K562 (cell line): ENCODE measurements at regions not wholly inside any gene's neighbourhood (a gene's known extent, or its start where the extent isn't known, plus 50 kb on each side); places are given as distances from the start of the nearest gene placed in this dataset.

Experiments used
- ATAC-seq: fragments of 200-7000 bp; cut with Tn5 transposase; 3 replicates; pipeline ENCODE4 v1.9.1; 2020; ENCODE audit warnings: moderate library complexity
- BruUV-seq: library from RNA; stranded (reverse); fragments of 400-500 nt; replicated peaks from 2 replicates; lab custom pipeline; 2021; lab: Mats Ljungman, UMichigan
- CTCF ChIA-PET: fragments of 300-600 bp; formaldehyde crosslinking; extraction: SDS; loops from one replicate; lab custom pipeline; 2021; ENCODE audit warnings: low intra/inter-chr PET ratio; lab: Yijun Ruan, JAX
- POLR2A ChIA-PET: fragments of 300-600, 350-650 bp; sonication (Branson Sonifier 250); formaldehyde crosslinking; extraction: SDS; loops from one replicate; lab custom pipeline; 2021; ENCODE audit warnings: antibody characterized with exemption, inconsistent platforms; lab: Yijun Ruan, JAX
- DNase-seq, 4 experiments: peaks; one replicate each; pipeline versions ENCODE4 v3.0.0 to v3.0.0-alpha.2; 2011 to 2018; ENCODE audit warnings: low spot score in 3 of 4, mixed read lengths in 3 of 4; ENCODE audit errors: extremely low read depth in 1 of 4
- FAIRE-seq: peaks from 2 replicates; lab custom pipeline; 2011; peaks lifted over from hg19 to GRCh38; lab: Jason Lieb, UNC
- H2AFZ ChIP-seq: 2 replicates; pipeline ENCODE4 v1.6.0; 2011; ENCODE audit warnings: low read depth, low read length, control low read depth, inconsistent platforms
- H3K27ac ChIP-seq: fragments of 200-600 bp; 3 replicates; pipeline ENCODE4 v1.8.0; 2011; ENCODE audit warnings: low read depth, mild to moderate bottlenecking, control low read depth, inconsistent platforms, low read length, moderate library complexity, mixed read lengths; ENCODE audit errors: extremely low read depth
- H3K27me3 ChIP-seq, 2 experiments: fragments of 300-600 bp in 1 of 2; 2 replicates in 1 of 2; 3 replicates in 1 of 2; pipeline versions ENCODE4 v1.6.0 to v1.8.0; 2011; ENCODE audit warnings: inconsistent platforms in 2 of 2, low read length in 2 of 2, mild to moderate bottlenecking in 1 of 2, mixed read lengths in 1 of 2, moderate library complexity in 1 of 2; ENCODE audit not compliant: control insufficient read depth in 2 of 2, insufficient read depth in 2 of 2
- H3K36me3 ChIP-seq: fragments of 300-600 bp; 3 replicates; pipeline ENCODE4 v1.8.0; 2011; ENCODE audit warnings: mild to moderate bottlenecking, low read length, inconsistent platforms; ENCODE audit not compliant: control insufficient read depth, insufficient read depth
- H3K4me1 ChIP-seq, 2 experiments: fragments of 200-600 bp in 1 of 2; replicated peaks in 1 of 2; 2 replicates in 1 of 2; 3 replicates in 1 of 2; pipeline versions ENCODE4 v1.5.1 to v1.8.0; 2011; ENCODE audit warnings: inconsistent platforms in 2 of 2, low read length in 2 of 2, mild to moderate bottlenecking in 1 of 2, mixed read lengths in 1 of 2, moderate library complexity in 1 of 2; ENCODE audit not compliant: control insufficient read depth in 2 of 2, insufficient read depth in 2 of 2
- H3K4me2 ChIP-seq: 2 replicates; pipeline ENCODE4 v1.6.1; 2011; ENCODE audit warnings: low read length, control low read depth, inconsistent platforms, mixed read lengths; ENCODE audit not compliant: insufficient read depth
- H3K4me3 ChIP-seq: fragments of 200-600 bp; sonication (generic), shearing (Covaris generic); 2 replicates; pipeline ENCODE4 v1.5.1; 2016; ENCODE audit warnings: control low read depth, inconsistent platforms
- H3K79me2 ChIP-seq: fragments of 200-600 bp; 3 replicates; pipeline ENCODE4 v1.8.0; 2011; ENCODE audit warnings: low read length, inconsistent platforms; ENCODE audit not compliant: control insufficient read depth, insufficient read depth
- H3K9ac ChIP-seq, 2 experiments: 2 replicates each; pipeline versions ENCODE4 v1.6.0 to v1.6.1; 2011; ENCODE audit warnings: low read depth in 2 of 2, low read length in 2 of 2, control low read depth in 1 of 2, inconsistent platforms in 1 of 2, mild to moderate bottlenecking in 1 of 2, mixed read lengths in 1 of 2; ENCODE audit not compliant: insufficient read depth in 1 of 2
- H3K9me1 ChIP-seq: one replicate; pipeline ENCODE4 v1.6.0; 2011; ENCODE audit warnings: inconsistent platforms, mild to moderate bottlenecking, low read length, moderate library complexity; ENCODE audit not compliant: control insufficient read depth, insufficient read depth
- H3K9me3 ChIP-seq: replicated peaks from 2 replicates; pipeline ENCODE4 v1.5.1; 2011; ENCODE audit warnings: low read depth, low read length, inconsistent platforms; ENCODE audit not compliant: control insufficient read depth, insufficient read depth
- H4K20me1 ChIP-seq: replicated peaks from 2 replicates; pipeline ENCODE4 v1.6.1; 2011; ENCODE audit warnings: low read length, inconsistent platforms, mixed read lengths; ENCODE audit not compliant: control insufficient read depth, insufficient read depth
- HDAC8 ChIP-seq: fragments of 450-650 bp; IDR thresholded peaks from 2 replicates; pipeline ENCODE4 v1.6.1; 2016; ENCODE audit warnings: mild to moderate bottlenecking, missing genetic modification characterization, moderate library complexity, missing compliant biosample characterization
- MEIS2 ChIP-seq: fragments of 450-650 bp; IDR thresholded peaks from 2 replicates; pipeline ENCODE4 v1.6.1; 2014; ENCODE audit warnings: mild to moderate bottlenecking; ENCODE audit not compliant: partially characterized antibody
- YBX1 ChIP-seq: fragments of 450-650 bp; IDR thresholded peaks from 2 replicates; pipeline ENCODE4 v1.7.1; 2016; ENCODE audit warnings: mild to moderate bottlenecking
- ZNF3 ChIP-seq: fragments of 250-450 bp; sonication (Bioruptor Pico); IDR thresholded peaks from 2 replicates; pipeline ENCODE4 v1.5.0; 2021; ENCODE audit warnings: mild to moderate bottlenecking, moderate library complexity
- WGBS: fragments of 100-300 bp; shearing (Covaris generic); methylation state at CpG from one replicate; pipeline ENCODE4 v1.1.6; 2016; ENCODE audit warnings: low coverage, mixed read lengths; ENCODE audit not compliant: insufficient coverage; ENCODE audit errors: missing lambda C conversion rate; 5-methylcytosine and 5-hydroxymethylcytosine counted together
- in situ Hi-C: fragments of 300-500 bp; cut with MboI; formaldehyde crosslinking; loops from 4 replicates; pipeline ENCODE4 v1.15.0; 2018; ENCODE audit warnings: inconsistent platforms, mixed read lengths
- intact Hi-C: fragments of 100-400 bp; cut with micrococcal nuclease; formaldehyde crosslinking; loops from 2 replicates; pipeline ENCODE4 v1.14.2; 2022
- TF ChIP-seq, protein P1 (sequence below): IDR thresholded peaks from 2 replicates; pipeline ENCODE4 v1.6.1; 2012; ENCODE audit warnings: low read depth, low read length, improper control_type of control experiment, borderline replicate concordance
- TF ChIP-seq, protein P2 (sequence below): fragments of 450-650 bp; IDR thresholded peaks from 2 replicates; pipeline ENCODE4 v1.6.1; 2017; ENCODE audit warnings: antibody characterized with exemption
- TF ChIP-seq, protein P3 (sequence below): fragments of 450-650 bp; formaldehyde crosslinking; IDR thresholded peaks from 2 replicates; pipeline ENCODE4 v1.4.0; 2022; ENCODE audit warnings: missing genetic modification characterization

DNA sequence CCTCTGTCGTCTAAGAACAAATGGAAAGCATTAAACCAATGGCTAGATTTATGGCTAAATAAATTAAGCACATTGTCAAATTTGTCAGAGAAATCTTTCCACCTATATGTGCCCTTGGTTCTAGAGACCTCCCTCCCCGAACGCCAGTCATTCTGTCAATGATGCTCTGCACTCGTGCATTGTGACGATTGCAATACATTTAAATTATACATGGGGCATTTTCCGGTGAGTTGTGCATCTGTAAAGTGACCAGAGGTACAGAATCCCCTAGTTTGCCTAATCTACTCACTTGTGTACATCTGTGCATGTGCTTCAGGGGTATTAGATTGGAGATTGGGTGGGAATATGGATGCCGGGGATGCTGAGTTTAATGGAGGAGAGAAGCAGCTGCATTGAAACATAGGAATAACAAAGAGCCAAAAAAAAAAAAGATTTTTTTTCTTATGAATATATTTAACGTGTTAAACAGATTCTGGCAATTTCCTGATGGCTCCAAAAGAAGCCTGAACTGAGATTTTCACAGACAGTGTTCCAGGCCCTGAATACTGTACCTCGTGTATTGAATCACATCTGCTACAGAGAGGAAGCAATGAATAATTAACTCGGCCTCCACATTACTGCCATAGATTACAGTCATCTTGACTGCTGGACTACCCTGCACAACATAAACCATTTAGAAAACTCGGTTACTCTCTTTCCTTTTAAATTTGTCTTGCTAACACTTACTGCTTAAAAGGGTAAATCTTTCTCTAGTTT lies 149.0 kb upstream of the C1orf87 start:
- FAIRE-seq: no peak
- H2AFZ ChIP-seq: no peak overlapping the region
- POLR2A ChIA-PET: no interaction called here
- H3K9me1 ChIP-seq: no peaks in the 10 kb centered on the region
- H3K79me2 ChIP-seq: no peaks in the 10 kb centered on the region
- in situ Hi-C loops (no loop called here), intact Hi-C loops (no loop called here)
- H3K36me3 ChIP-seq: no peaks in the 10 kb centered on the region
- H3K4me1 ChIP-seq: no peaks in the 10 kb centered on the region
- no peaks in the 10 kb centered on the region for H3K27me3 ChIP-seq
- ATAC-seq: no peak
- no peaks in the 10 kb centered on the region for H3K9me3 ChIP-seq
- TF ChIP-seq HDAC8 (tag): no peak
- TF ChIP-seq, protein P1, sequence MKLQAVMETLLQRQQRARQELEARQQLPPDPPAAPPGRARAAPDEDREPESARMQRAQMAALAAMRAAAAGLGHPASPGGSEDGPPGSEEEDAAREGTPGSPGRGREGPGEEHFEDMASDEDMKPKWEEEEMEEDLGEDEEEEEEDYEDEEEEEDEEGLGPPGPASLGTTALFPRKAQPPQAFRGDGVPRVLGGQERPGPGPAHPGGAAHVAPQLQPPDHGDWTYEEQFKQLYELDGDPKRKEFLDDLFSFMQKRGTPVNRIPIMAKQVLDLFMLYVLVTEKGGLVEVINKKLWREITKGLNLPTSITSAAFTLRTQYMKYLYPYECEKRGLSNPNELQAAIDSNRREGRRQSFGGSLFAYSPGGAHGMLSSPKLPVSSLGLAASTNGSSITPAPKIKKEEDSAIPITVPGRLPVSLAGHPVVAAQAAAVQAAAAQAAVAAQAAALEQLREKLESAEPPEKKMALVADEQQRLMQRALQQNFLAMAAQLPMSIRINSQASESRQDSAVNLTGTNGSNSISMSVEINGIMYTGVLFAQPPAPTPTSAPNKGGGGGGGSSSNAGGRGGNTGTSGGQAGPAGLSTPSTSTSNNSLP: no peak
- TF ChIP-seq, protein P2, sequence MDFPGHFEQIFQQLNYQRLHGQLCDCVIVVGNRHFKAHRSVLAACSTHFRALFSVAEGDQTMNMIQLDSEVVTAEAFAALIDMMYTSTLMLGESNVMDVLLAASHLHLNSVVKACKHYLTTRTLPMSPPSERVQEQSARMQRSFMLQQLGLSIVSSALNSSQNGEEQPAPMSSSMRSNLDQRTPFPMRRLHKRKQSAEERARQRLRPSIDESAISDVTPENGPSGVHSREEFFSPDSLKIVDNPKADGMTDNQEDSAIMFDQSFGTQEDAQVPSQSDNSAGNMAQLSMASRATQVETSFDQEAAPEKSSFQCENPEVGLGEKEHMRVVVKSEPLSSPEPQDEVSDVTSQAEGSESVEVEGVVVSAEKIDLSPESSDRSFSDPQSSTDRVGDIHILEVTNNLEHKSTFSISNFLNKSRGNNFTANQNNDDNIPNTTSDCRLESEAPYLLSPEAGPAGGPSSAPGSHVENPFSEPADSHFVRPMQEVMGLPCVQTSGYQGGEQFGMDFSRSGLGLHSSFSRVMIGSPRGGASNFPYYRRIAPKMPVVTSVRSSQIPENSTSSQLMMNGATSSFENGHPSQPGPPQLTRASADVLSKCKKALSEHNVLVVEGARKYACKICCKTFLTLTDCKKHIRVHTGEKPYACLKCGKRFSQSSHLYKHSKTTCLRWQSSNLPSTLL: no peak
- no peak for TF ChIP-seq YBX1
- TF ChIP-seq, protein P3, sequence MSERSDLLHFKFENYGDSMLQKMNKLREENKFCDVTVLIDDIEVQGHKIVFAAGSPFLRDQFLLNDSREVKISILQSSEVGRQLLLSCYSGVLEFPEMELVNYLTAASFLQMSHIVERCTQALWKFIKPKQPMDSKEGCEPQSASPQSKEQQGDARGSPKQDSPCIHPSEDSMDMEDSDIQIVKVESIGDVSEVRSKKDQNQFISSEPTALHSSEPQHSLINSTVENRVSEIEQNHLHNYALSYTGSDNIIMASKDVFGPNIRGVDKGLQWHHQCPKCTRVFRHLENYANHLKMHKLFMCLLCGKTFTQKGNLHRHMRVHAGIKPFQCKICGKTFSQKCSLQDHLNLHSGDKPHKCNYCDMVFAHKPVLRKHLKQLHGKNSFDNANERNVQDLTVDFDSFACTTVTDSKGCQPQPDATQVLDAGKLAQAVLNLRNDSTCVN (CRISPR knock-in tag): no peak
- no peak for TF ChIP-seq ZNF3 (CRISPR knock-in tag)
- no peak for TF ChIP-seq MEIS2
- TF ChIP-seq, all 486 proteins: peak for 0
- WGBS: 1% methylated on average over 11 of the region's 11 CpGs
- no peak overlapping the region for H3K9ac ChIP-seq
- CTCF ChIA-PET: no interaction called here
- no peak overlapping the region for H3K4me2 ChIP-seq
- no peaks in the 10 kb centered on the region for H4K20me1 ChIP-seq
- no peak for DNase-seq
- H3K27ac ChIP-seq: no peak overlapping the region
- H3K4me3 ChIP-seq: no peak overlapping the region
- no TSS peak for BruUV-seq
